Fibroblast of the aortic adventitia (primary cell): ENCODE measurements at regions not wholly inside any gene's neighbourhood (a gene's known extent, or its start where the extent isn't known, plus 50 kb on each side); places are given as distances from the start of the nearest gene placed in this dataset.

ENCODE experiments used
- DNase-seq: peaks from one replicate; pipeline ENCODE4 v3.0.0-alpha.2; 2010; ENCODE audit warnings: low read depth
- H3K4me3 ChIP-seq: 2 replicates; pipeline ENCODE4 v1.5.1; 2011; ENCODE audit warnings: low read depth, mild to moderate bottlenecking, control low read depth, low read length, moderate library complexity
- CTCF ChIP-seq: IDR thresholded peaks from 2 replicates; pipeline ENCODE4 v1.5.1; 2011; ENCODE audit warnings: mild to moderate bottlenecking, low read length, control low read depth, inconsistent platforms; ENCODE audit not compliant: insufficient read depth

- DNase-seq, result no peak
- TF ChIP-seq CTCF, result no peak
Measured at GRCh38 chr4:32340591-32340990, 1620.4 kb downstream of the PCDH7 start.

DNA sequence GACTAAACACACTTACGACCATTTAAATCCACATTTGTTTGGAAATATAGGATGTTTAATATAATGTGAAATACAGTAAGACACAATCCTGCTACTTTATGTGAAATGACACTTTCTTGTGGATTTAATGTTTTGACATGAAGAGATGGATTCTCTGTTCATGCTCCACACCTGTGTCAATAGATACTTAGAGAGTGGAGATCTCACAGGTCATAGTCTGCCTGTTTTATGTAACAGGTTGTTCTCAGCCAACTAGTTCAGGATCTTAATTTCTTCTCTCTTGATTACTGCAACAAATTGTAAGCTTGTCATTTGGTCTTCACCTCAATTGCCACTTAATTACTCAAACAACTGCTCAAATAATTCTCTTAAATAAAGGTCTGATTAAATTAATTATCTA, 1621.2 kb downstream of the PCDH7 start:
- no peak for TF ChIP-seq CTCF
- no peak for DNase-seq
- H3K4me3 ChIP-seq, result no peak overlapping the region

More at GRCh38 chr4:32340591-32340990, 1620.4 kb downstream of the PCDH7 start:
- H3K4me3 ChIP-seq, result no peak overlapping the region

DNA sequence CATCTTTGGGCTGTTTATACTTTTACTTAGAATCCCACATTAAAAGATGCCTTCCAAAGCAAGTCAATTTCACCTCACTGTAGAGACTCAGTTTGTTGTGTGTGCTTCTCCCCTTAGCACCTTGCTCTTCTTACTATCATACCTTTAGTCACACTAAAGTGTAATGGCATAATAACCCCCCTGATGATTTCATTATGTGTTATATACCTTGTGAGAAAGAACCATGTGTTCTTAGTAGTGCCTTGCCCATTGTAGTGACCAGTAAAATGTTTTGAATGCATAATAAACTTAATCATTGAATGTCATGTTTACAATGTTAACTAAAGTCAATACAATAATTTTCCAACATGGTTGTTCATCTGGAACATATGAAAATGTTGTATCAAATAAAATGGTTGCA, 1621.9 kb downstream of the PCDH7 start:
- no peak for TF ChIP-seq CTCF
- H3K4me3 ChIP-seq, result no peak overlapping the region
- DNase-seq, result no peak

DNA sequence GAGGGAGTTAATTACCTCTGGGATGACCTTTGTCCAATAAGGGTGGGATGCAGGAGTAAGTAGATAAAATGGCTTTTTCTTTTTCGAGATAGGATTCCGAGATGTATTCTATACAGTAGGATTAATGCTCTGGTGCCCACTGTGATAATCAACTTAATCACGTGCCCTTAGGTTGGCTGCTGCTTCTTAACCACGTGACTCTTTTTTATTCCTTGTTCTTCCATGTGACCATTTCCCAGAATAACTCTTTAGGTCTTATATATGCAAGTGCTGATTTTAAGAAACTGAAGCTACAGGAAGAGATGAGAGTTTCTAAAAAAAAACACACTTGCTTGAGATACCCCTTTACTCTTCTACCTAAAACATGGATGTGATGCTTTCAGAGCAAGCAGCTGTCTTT, 1628.9 kb downstream of the PCDH7 start:
- no peak for DNase-seq
- TF ChIP-seq CTCF, result no peak

GRCh38 chr4:32374206-32374605, 1654.0 kb downstream of the PCDH7 start:
- DNase-seq, result no peak
- no peak overlapping the region for H3K4me3 ChIP-seq
- no peak for TF ChIP-seq CTCF

More for the DNA sequence above, 1628.9 kb downstream of the PCDH7 start:
- H3K4me3 ChIP-seq, result no peak overlapping the region

GRCh38 chr4:32393806-32394205, 1673.6 kb downstream of the PCDH7 start:
- no peak for DNase-seq
- TF ChIP-seq CTCF, result no peak
- H3K4me3 ChIP-seq, result no peak overlapping the region

DNA sequence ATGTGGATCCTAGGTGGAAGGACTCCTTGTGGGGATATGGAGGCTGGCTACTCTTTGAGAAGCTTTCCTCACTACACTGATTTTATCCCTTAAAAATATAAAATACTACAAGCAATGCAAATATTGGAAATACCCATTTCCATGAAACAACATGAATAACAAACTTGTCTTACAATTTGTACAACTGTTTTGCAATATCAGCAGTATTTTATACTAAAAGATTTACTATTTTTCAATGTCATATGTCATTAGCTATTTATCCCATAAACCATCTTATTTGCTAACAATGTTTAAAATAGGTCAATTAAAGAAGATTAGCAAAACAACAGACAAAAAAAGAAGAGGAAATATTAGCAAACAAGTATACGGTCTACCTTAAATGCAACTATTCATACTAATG, 1674.1 kb downstream of the PCDH7 start:
- TF ChIP-seq CTCF, result no peak

More for the DNA sequence above, 1674.1 kb downstream of the PCDH7 start:
- DNase-seq, result no peak
- H3K4me3 ChIP-seq, result no peak overlapping the region
